Spleen (tissue), 7 donors: ENCODE measurements at regions not wholly inside any gene's neighbourhood (a gene's known extent, or its start where the extent isn't known, plus 50 kb on each side); places are given as distances from the start of the nearest gene placed in this dataset.

Experiments
- POLR2A ChIP-seq, 3 donors: fragments of 450-650 bp; IDR thresholded peaks; one replicate each; pipeline ENCODE4 v1.5.1; 2017; ENCODE audit warnings: antibody characterized with exemption in 3 of 3, mild to moderate bottlenecking in 1 of 3
- POLR2AphosphoS5 ChIP-seq, 3 donors: sonication (generic); formaldehyde crosslinking; IDR thresholded peaks; one replicate each; pipeline ENCODE4 v1.5.1; 2017; ENCODE audit warnings: antibody characterized with exemption in 3 of 3
- TF ChIP-seq, protein P1 (sequence below), 11 experiments: fragments of 200-600 bp in 7 of 11; fragments of 450-650 bp in 4 of 11; sonication (generic) in 4 of 11; IDR thresholded peaks in 8 of 11; conservative IDR thresholded peaks in 3 of 11; 1 replicate in 7 of 11; 2 replicates in 4 of 11; pipeline versions ENCODE4 v1.4.0 to v1.8.0; 2016 to 2021; ENCODE audit warnings: antibody characterized with exemption in 11 of 11, inconsistent platforms in 4 of 11, mild to moderate bottlenecking in 1 of 11
- donor health status: DM: no; HTN: no; CAD: no; lungs with moderate emphysema.
- donor health status: DM: no; HTN: no; CAD: no.
- donor health status: DM: no; HTN: no; CAD: no.

DNA sequence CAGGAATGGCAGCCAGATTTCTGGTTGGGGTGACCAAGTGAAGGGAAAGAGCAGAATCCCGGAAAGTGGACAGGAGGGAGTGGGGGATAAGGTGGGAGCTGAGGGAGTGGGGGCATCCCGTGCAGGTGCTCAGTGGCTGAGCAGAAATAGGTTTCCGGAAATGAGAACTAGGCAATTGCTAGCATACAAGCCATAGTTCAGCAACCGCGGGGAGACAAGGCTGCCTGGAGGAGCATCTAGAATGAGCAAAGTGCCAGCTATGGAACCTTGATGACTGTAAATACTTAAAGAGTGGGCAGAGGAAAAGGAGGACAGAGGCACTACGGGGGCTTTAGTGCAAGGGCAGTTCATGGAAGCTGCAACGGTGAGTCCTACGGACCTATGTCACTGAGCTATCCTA lies 220.2 kb downstream of the BCL11A start:
- TF ChIP-seq, protein P1, sequence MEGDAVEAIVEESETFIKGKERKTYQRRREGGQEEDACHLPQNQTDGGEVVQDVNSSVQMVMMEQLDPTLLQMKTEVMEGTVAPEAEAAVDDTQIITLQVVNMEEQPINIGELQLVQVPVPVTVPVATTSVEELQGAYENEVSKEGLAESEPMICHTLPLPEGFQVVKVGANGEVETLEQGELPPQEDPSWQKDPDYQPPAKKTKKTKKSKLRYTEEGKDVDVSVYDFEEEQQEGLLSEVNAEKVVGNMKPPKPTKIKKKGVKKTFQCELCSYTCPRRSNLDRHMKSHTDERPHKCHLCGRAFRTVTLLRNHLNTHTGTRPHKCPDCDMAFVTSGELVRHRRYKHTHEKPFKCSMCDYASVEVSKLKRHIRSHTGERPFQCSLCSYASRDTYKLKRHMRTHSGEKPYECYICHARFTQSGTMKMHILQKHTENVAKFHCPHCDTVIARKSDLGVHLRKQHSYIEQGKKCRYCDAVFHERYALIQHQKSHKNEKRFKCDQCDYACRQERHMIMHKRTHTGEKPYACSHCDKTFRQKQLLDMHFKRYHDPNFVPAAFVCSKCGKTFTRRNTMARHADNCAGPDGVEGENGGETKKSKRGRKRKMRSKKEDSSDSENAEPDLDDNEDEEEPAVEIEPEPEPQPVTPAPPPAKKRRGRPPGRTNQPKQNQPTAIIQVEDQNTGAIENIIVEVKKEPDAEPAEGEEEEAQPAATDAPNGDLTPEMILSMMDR (IDR thresholded peaks at IDR 0.05 in 8 of 11, conservative IDR thresholded peaks at IDR 0.05 in 3 of 11) = no peak
- TF ChIP-seq POLR2A (IDR thresholded peaks at IDR 0.05) = no peak
- no peak for TF ChIP-seq POLR2AphosphoS5 (IDR thresholded peaks at IDR 0.05)
